C4-2B (cell line): ENCODE measurements at regions not wholly inside any gene's neighbourhood (a gene's known extent, or its start where the extent isn't known, plus 50 kb on each side); places are given as distances from the start of the nearest gene placed in this dataset.

Source experiments
- H3K27ac ChIP-seq: fragments of 450-650 bp; 2 replicates; pipeline ENCODE4 v1.5.1; 2017
- CTCF ChIP-seq: fragments of 450-650 bp; conservative IDR thresholded peaks from 2 replicates; pipeline ENCODE4 v1.5.1; 2017; ENCODE audit warnings: mild to moderate bottlenecking
- ZFX ChIP-seq: fragments of 450-650 bp; IDR thresholded peaks from 2 replicates; pipeline ENCODE4 v1.6.1; 2017

GRCh38 chr11:98944461-98944860, 76.3 kb upstream of the CNTN5 start:
- no peak for TF ChIP-seq ZFX
- no peak for TF ChIP-seq CTCF
- H3K27ac ChIP-seq, result no peak overlapping the region

- TF ChIP-seq CTCF (no peak), ZFX (no peak)
- H3K27ac ChIP-seq, result no peak overlapping the region
Observed at GRCh38 chr11:98952107-98952506, 68.6 kb upstream of the CNTN5 start.

GRCh38 chr11:98955551-98955950, 65.2 kb upstream of the CNTN5 start:
- no peak overlapping the region for H3K27ac ChIP-seq
- TF ChIP-seq CTCF, result no peak
- no peak for TF ChIP-seq ZFX

GRCh38 chr11:98964146-98964545, 56.6 kb upstream of the CNTN5 start:
- TF ChIP-seq CTCF (no peak), ZFX (no peak)
- no peak overlapping the region for H3K27ac ChIP-seq

- H3K27ac ChIP-seq, result no peak overlapping the region
- TF ChIP-seq CTCF (no peak), ZFX (no peak)
Observed at GRCh38 chr11:98965358-98965757, 55.4 kb upstream of the CNTN5 start.

GRCh38 chr11:98965775-98966174, 55.0 kb upstream of the CNTN5 start:
- H3K27ac ChIP-seq, result no peak overlapping the region
- TF ChIP-seq ZFX (no peak), CTCF (no peak)

GRCh38 chr11:98967005-98967404, 53.7 kb upstream of the CNTN5 start:
- TF ChIP-seq ZFX (no peak), CTCF (no peak)
- H3K27ac ChIP-seq, result no peak overlapping the region
